Panc1 (cell line): ENCODE measurements at regions not wholly inside any gene's neighbourhood (a gene's known extent, or its start where the extent isn't known, plus 50 kb on each side); places are given as distances from the start of the nearest gene placed in this dataset.

Source experiments
- CTCF ChIP-seq: fragments of 450-650 bp; IDR thresholded peaks from 2 replicates; pipeline ENCODE4 v1.5.1; 2017; ENCODE audit warnings: mild to moderate bottlenecking
- POLR2AphosphoS5 ChIP-seq: IDR thresholded peaks from 2 replicates; pipeline ENCODE4 v1.6.1; 2012; ENCODE audit warnings: mild to moderate bottlenecking, low read depth, low read length, moderate library complexity
- TF ChIP-seq, protein P1 (sequence below), 2 experiments: IDR thresholded peaks; 2 replicates each; pipeline ENCODE4 v1.6.1; 2011 to 2012; ENCODE audit warnings: low read depth in 2 of 2, control low read depth in 1 of 2, low read length in 1 of 2, mild to moderate bottlenecking in 1 of 2, moderate library complexity in 1 of 2; ENCODE audit not compliant: insufficient read depth in 1 of 2

DNA sequence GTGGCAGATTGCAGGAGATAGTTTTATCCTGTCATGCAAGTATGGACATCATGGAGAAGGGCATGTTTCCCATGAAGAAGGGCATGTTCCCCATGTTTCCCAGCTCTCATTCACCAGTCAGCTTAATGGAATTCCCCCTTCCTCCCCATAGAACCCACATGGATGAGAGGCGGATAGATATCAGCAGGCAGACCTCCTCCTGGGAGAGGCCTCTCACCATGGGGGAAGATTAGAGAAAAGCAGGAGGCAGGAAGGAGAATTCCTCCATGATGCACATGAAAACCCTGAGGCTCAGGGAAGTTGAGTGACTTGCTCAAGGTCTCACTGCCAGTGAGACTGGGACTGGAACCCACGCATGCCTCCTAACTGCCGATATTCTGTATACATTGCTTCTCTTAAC lies 92.9 kb upstream of the FOXN3 start:
- TF ChIP-seq POLR2AphosphoS5, result no peak
- TF ChIP-seq CTCF, result no peak
- TF ChIP-seq, protein P1, sequence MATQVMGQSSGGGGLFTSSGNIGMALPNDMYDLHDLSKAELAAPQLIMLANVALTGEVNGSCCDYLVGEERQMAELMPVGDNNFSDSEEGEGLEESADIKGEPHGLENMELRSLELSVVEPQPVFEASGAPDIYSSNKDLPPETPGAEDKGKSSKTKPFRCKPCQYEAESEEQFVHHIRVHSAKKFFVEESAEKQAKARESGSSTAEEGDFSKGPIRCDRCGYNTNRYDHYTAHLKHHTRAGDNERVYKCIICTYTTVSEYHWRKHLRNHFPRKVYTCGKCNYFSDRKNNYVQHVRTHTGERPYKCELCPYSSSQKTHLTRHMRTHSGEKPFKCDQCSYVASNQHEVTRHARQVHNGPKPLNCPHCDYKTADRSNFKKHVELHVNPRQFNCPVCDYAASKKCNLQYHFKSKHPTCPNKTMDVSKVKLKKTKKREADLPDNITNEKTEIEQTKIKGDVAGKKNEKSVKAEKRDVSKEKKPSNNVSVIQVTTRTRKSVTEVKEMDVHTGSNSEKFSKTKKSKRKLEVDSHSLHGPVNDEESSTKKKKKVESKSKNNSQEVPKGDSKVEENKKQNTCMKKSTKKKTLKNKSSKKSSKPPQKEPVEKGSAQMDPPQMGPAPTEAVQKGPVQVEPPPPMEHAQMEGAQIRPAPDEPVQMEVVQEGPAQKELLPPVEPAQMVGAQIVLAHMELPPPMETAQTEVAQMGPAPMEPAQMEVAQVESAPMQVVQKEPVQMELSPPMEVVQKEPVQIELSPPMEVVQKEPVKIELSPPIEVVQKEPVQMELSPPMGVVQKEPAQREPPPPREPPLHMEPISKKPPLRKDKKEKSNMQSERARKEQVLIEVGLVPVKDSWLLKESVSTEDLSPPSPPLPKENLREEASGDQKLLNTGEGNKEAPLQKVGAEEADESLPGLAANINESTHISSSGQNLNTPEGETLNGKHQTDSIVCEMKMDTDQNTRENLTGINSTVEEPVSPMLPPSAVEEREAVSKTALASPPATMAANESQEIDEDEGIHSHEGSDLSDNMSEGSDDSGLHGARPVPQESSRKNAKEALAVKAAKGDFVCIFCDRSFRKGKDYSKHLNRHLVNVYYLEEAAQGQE (IDR thresholded peaks at IDR 0.05; ENCODE audit: insufficient read depth in 1 of 2, low read depth in 2 of 2, low read length in 1 of 2), result no peak
